Cardiac muscle cell (in vitro differentiated cells and primary cell): ENCODE measurements at regions not wholly inside any gene's neighbourhood (a gene's known extent, or its start where the extent isn't known, plus 50 kb on each side); places are given as distances from the start of the nearest gene placed in this dataset.
A peak's percentile ranks its signal among the peaks of the same experiment; 100 is the strongest.

ENCODE experiments used
- DNase-seq, 2 donors: peaks; one replicate each; pipeline versions ENCODE4 v3.0.0 to v3.0.0-alpha.2; 2010 to 2017; ENCODE audit warnings: low read depth in 1 of 2, low spot score in 1 of 2
- H3K27ac ChIP-seq: fragments of 200-600 bp; sonication (generic); 2 replicates; pipeline ENCODE4 v1.5.1; 2016
- H3K27me3 ChIP-seq: fragments of 200-600 bp; sonication (generic); 2 replicates; pipeline ENCODE4 v1.6.0; 2016; ENCODE audit warnings: control low read depth
- H3K36me3 ChIP-seq: fragments of 200-600 bp; sonication (generic); 2 replicates; pipeline ENCODE4 v1.5.1; 2016; ENCODE audit warnings: control low read depth
- H3K4me1 ChIP-seq: fragments of 200-600 bp; sonication (generic); 2 replicates; pipeline ENCODE4 v1.8.1; 2017; ENCODE audit warnings: low read depth, mild to moderate bottlenecking, mixed run types
- H3K4me3 ChIP-seq: fragments of 200-600 bp; sonication (generic); 2 replicates; pipeline ENCODE4 v1.5.1; 2016; ENCODE audit warnings: mild to moderate bottlenecking
- H3K9me3 ChIP-seq: fragments of 200-600 bp; sonication (generic); 2 replicates; pipeline ENCODE4 v1.5.1; 2017; ENCODE audit warnings: low read depth, mild to moderate bottlenecking, control low read depth
- CTCF ChIP-seq: IDR thresholded peaks from 2 replicates; pipeline ENCODE4 v1.5.1; 2012; ENCODE audit warnings: low read depth, mild to moderate bottlenecking, low read length

GRCh38 chr2:152240559-152241231 is 65.1 kb upstream of the STAM2 start:
- no peak for TF ChIP-seq CTCF
- H3K4me1 ChIP-seq: no peaks in the 10 kb centered on the region
- H3K27me3 ChIP-seq: no peaks in the 10 kb centered on the region
- H3K27ac ChIP-seq: no peak overlapping the region
- DNase-seq: peak in 1 of 2 donors; percentile 74
- no peaks in the 10 kb centered on the region for H3K36me3 ChIP-seq
- no peaks in the 10 kb centered on the region for H3K9me3 ChIP-seq
- H3K4me3 ChIP-seq: no peak overlapping the region

- H3K9me3 ChIP-seq: no peaks in the 10 kb centered on the region
- TF ChIP-seq CTCF: no peak
- H3K27me3 ChIP-seq: no peaks in the 10 kb centered on the region
- H3K36me3 ChIP-seq: no peaks in the 10 kb centered on the region
- no peak overlapping the region for H3K27ac ChIP-seq
- no peak overlapping the region for H3K4me3 ChIP-seq
- H3K4me1 ChIP-seq: no peaks in the 10 kb centered on the region
- DNase-seq: no peak
These were observed 66.6 kb upstream of the STAM2 start for GRCh38 chr2:152241948-152242729.

DNA sequence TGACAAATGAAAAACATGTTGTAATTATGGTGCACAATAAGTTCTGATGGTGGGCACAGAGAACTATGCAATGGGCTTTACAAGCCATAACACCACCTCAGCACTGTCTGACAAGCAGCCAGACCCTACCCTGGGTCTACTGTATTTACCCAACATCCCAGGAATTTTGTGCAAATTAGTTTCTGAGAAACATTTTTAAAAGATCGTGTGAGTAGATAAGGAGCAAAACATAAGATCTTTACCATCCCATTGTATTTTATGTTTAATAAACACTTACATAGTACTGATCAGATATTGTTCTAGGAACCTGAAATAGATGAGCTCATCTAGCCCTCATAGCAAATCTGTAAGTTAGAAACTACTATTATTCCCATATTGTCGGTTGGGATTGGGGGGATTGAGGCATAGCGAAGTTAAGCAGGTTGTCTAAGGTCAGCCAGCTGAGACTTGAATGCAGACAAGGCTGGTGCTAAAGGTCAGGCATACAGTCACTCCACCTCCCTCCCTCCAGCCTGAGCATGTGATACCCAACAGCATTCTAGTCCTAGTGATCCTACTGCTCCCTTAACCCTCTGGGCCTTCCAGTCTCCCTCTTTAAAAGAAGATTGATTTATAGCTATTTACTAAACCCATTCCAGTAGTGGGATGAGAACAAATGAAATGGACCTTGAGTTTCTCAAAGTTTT is 67.4 kb upstream of the STAM2 start:
- DNase-seq: no peak
- Histone ChIP-seq H3K27me3 (no peaks in the 10 kb centered on the region), H3K36me3 (no peaks in the 10 kb centered on the region), H3K27ac (no peak overlapping the region), H3K4me1 (no peaks in the 10 kb centered on the region), H3K4me3 (no peak overlapping the region), H3K9me3 (no peaks in the 10 kb centered on the region)
- no peak for TF ChIP-seq CTCF

GRCh38 chr2:152243761-152244640 is 68.4 kb upstream of the STAM2 start:
- Histone ChIP-seq H3K27ac (no peak overlapping the region), H3K9me3 (no peaks in the 10 kb centered on the region), H3K27me3 (no peaks in the 10 kb centered on the region), H3K36me3 (no peaks in the 10 kb centered on the region), H3K4me3 (no peak overlapping the region), H3K4me1 (no peaks in the 10 kb centered on the region)
- DNase-seq: no peak
- no peak for TF ChIP-seq CTCF

- H3K9me3 ChIP-seq: no peaks in the 10 kb centered on the region
- no peak for DNase-seq
- H3K36me3 ChIP-seq: no peaks in the 10 kb centered on the region
- no peaks in the 10 kb centered on the region for H3K4me1 ChIP-seq
- no peak for TF ChIP-seq CTCF
- no peak overlapping the region for H3K27ac ChIP-seq
- H3K27me3 ChIP-seq: no peaks in the 10 kb centered on the region
- no peak overlapping the region for H3K4me3 ChIP-seq
These were observed 70.1 kb upstream of the STAM2 start for GRCh38 chr2:152245653-152246052.
